ENCODE measurements at regions not wholly inside any gene's neighbourhood (a gene's known extent, or its start where the extent isn't known, plus 50 kb on each side); places are given as distances from the start of the nearest gene placed in this dataset.
"Not testable (repeated sequence)": the region's sequence is repeated elsewhere in the genome, so short reads cannot be mapped to it uniquely, and the experiment has no call there.

GRCh38 chr17:31677036-31677435 lies 182.0 kb downstream of the COPRS start:
- CTCF ChIA-PET: no interaction called here
- POLR2A ChIA-PET: no interaction called here

DNA sequence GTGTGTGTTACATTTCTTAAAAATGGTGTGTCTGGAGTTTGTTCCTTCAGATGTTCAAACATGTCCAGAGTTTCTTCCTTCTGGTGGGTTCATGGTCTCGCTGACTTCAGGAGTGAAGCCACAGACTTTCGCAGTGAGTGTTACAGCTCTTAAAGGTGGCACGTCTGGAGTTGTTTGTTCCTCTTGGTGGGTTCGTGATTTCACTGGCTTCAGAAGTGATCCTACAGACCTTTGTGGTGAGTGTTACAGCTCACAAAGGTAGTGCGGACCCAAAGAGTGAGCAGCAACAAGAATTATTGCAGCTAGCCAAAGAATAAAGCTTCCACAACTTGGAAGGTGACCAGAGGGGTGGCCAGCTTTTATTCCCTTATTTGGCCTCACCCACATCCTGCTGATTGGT lies 183.7 kb downstream of the COPRS start:
- H3K27me3 ChIP-seq (ENCODE audit: control insufficient read depth, insufficient read depth, low read length); H3K9me3 ChIP-seq (ENCODE audit: control insufficient read depth, insufficient read depth, low read length); DNase-seq (ENCODE audit: low read depth, low spot score); POLR2A ChIA-PET; H3K4me3 ChIP-seq (ENCODE audit: low read depth, low read length); H3K27ac ChIP-seq (ENCODE audit: low read depth, low read length); CTCF ChIA-PET: not testable (repeated sequence)

More at GRCh38 chr17:31677036-31677435, 182.0 kb downstream of the COPRS start:
- Histone ChIP-seq H3K27me3 (ENCODE audit: control insufficient read depth, insufficient read depth, low read length) (peaks cover 1% of the 10 kb centered on the region), H3K4me3 (ENCODE audit: low read depth, low read length) (no peak overlapping the region), H3K9me3 (ENCODE audit: control insufficient read depth, insufficient read depth, low read length) (no peaks in the 10 kb centered on the region), H3K27ac (ENCODE audit: low read depth, low read length) (no peak overlapping the region)
- DNase-seq (ENCODE audit: low read depth, low spot score): no peak
- TF ChIP-seq CTCF (IDR thresholded peaks at IDR 0.05; ENCODE audit: low read depth, low read length): no peak

DNA sequence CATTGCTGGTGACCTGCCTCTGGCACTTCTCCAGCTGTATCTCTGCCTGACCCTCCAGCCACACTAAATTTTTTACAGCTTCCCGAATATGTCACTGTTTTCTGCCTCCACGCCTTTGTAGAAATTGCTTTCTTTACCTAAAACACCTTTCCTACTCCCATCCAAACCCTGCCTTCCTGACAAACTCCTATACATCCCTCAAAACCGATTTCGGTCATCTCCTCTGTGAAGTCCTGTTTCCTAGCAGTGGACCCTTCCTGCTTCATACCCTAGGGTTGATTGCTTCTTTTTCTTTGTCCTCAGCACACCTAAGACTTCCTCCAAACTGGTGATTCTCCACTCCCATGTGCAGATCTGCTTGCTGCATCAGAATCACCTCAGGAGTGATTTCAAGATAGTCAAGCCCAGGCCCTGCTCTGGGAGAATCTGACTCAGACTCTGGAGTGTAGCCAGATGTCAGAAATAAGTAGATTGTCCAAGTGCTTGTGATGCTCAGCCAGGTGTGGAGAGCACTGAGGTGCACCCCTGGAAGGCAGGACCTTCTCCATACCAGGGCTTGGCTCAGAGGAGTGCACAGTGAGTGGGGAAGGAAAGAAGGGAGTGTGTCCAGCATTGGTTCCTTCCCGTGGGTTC lies 184.2 kb downstream of the COPRS start:
- Histone ChIP-seq H3K27ac (ENCODE audit: low read depth, low read length) (no peak overlapping the region), H3K4me3 (ENCODE audit: low read depth, low read length) (no peak overlapping the region), H3K9me3 (ENCODE audit: control insufficient read depth, insufficient read depth, low read length) (no peaks in the 10 kb centered on the region; the same call in 1 of the 2 replicates), H3K27me3 (ENCODE audit: control insufficient read depth, insufficient read depth, low read length) (peaks cover 2% of the 10 kb centered on the region)
- CTCF ChIA-PET: no interaction called here
- TF ChIP-seq CTCF (IDR thresholded peaks at IDR 0.05; ENCODE audit: low read depth, low read length): no peak
- DNase-seq (ENCODE audit: low read depth, low spot score): no peak
- POLR2A ChIA-PET: no interaction called here

GRCh38 chr17:31674305-31674704 lies 184.7 kb downstream of the COPRS start:
- Histone ChIP-seq H3K27ac (ENCODE audit: low read depth, low read length) (no peak overlapping the region), H3K9me3 (ENCODE audit: control insufficient read depth, insufficient read depth, low read length) (no peaks in the 10 kb centered on the region; the same call in 1 of the 2 replicates), H3K27me3 (ENCODE audit: control insufficient read depth, insufficient read depth, low read length) (peaks cover 2% of the 10 kb centered on the region), H3K4me3 (ENCODE audit: low read depth, low read length) (no peak overlapping the region)
- CTCF ChIA-PET: no interaction called here
- DNase-seq (ENCODE audit: low read depth, low spot score): no peak
- POLR2A ChIA-PET: no interaction called here
- TF ChIP-seq CTCF (IDR thresholded peaks at IDR 0.05; ENCODE audit: low read depth, low read length): no peak

DNA sequence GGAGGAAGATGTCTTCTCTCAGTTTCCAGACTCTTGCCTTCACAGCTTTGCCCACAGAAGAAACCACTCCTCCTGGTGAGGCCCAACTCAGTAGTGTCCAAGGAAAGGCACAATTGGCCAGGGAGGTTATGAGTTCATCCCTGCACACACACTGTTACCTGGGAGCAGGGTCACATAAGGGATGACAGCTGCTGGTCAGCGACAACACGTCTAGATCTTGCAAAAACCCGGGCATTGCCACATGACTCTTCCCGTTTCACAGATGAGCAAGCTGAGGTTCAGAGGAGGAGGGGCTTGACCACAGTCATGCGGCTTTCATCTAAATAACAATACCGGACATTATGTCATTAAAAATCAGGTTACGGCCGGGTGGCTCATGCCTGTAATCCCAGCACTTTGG lies 186.0 kb downstream of the COPRS start:
- POLR2A ChIA-PET: no interaction called here
- Histone ChIP-seq H3K27me3 (ENCODE audit: control insufficient read depth, insufficient read depth, low read length) (peaks cover 2% of the 10 kb centered on the region), H3K27ac (ENCODE audit: low read depth, low read length) (no peak overlapping the region), H3K9me3 (ENCODE audit: control insufficient read depth, insufficient read depth, low read length) (no peaks in the 10 kb centered on the region; the same call in 1 of the 2 replicates), H3K4me3 (ENCODE audit: low read depth, low read length) (no peak overlapping the region)
- no peak for TF ChIP-seq CTCF (IDR thresholded peaks at IDR 0.05; ENCODE audit: low read depth, low read length)
- CTCF ChIA-PET: no interaction called here
- no peak for DNase-seq (ENCODE audit: low read depth, low spot score)

Measured in AG04450 (cell line).